Ramos (cell line): ENCODE measurements at regions not wholly inside any gene's neighbourhood (a gene's known extent, or its start where the extent isn't known, plus 50 kb on each side); places are given as distances from the start of the nearest gene placed in this dataset.

Source experiments
- in situ Hi-C: fragments of 300-500 bp; cut with MboI; formaldehyde crosslinking; loops from one replicate; pipeline ENCODE4 v1.14.3; 2022; ENCODE audit warnings: low sequenced_read_pairs; ENCODE audit not compliant: unreplicated experiment

DNA sequence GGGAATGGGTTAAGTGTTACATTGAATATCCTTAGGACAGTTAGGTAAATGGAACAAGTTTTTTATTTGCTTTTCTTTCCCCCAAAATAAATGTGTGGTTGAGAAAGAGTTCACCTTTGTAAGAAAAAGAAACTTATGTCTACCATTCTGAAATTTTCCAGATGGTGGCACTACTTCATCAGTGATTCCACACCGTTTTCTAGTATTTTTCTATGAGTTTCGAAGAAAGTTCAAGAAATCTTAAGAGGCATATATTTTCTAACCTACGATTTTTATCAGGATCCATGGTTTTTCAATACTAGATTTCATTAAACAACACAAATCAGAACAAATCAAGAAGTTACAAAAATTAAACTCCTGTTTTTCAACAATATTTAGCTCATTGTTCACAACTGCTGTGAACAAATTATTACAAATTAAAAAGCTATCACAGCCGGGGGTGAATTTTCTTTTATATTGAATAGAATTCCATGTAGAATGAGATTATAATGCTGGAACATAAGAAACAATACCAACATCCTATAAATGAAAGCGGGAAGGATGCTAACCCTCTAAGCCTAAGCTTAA lies 163.1 kb upstream of the NPVF start:
- in situ Hi-C loops: no loop called here

DNA sequence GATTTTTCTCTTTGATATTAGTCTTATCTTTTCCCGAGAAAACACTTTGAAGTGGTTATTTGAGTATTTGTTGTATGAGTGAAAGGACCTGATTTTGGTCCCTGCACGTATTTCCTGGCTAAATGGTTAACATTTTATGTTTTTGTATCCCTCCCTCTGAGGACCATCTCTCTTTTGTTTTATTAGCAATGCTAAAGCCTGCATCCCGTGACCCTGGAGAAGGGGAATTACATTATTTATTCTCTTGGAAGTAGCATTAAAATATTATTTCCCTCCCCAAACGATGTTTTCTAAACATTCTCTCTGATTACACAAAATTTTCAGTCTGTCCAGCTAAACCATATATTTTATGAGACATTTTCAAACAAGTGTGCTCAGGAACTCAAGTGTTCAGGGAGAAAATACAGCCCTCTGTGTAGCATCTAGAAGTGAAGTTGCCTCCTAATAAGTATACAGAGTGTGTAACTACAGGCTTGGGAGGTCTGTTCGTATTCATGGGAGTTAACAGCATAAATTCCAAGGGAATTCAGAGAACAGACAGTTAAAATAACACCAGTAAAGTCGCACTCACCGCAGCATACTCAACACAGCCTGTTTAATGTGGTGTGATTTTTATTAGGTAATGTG lies 163.8 kb upstream of the NPVF start:
- in situ Hi-C loops: no loop called here

DNA sequence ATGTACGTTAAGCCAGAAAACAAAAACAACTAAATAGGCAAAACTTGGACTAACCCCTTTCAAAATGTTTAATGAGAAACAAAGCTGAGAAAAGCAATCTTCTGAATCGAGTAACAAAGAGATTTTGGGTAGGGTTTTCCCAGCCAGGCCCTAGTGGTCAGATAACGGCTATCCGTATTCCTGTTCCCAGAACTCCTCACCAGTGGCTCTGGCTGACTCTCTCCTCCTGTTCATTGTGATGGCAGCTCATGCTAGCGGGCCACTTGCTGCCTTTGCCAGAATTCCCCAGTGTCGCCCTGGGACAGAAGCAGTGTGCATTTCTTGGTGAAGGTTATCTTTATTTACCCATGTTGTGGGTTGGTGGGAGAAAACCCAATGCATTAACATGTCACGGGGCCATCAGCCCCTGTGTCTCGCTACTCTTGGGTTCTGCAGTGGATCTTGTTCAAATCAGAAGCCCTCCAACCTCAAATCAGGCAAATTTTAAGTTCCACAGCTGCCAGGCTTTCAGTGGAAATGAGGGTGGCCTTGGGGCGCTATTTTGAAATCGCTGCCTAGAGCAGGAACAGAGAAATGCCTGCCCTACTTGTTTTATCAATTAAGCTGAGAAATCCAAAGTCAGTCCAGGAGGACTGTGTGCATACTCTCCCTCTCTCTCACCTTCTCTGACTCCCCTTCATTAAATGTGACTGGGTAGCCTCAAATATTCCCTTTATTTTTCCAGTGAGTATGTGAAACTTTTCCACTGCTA lies 164.5 kb upstream of the NPVF start:
- in situ Hi-C loops: no loop called here

DNA sequence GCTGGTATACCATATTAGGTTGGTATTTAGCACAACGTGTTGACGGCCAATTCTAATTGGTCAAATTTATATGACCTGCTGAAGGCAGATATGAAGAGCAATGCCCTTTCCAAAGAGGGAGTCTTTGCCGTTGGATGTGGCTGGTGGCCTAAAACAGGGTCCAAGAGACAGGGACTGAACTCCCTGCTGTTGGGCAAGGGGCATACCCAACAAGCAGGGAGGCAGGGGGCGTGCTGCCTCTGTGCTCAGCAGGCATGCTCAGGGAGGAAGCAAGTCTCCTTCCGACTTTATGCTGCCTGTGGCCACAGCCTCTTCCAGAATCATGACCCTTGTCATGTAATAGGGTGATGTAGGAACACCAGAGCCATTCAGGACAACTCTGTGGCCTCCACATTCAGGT lies 167.7 kb upstream of the NPVF start:
- in situ Hi-C loops: no loop called here

DNA sequence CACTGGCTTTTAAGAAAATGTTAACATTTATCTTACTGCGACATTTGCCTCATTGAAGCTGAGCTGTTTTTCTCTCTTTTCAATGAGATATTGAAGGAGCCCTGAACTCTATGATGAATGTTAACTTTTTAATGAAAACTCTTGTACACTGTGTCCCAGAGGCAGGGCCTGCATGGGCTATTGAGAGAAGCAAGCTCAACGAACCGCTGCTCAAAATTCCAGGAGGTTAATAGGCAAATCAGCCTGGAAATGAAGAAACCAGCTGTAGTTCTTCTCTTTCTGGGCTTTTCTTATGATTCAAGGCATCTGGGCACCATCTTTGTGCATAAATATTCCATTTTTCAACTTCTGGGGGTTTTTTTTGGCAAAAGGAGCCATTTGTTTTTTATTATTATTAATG lies 168.4 kb upstream of the NPVF start:
- in situ Hi-C loops: no loop called here

DNA sequence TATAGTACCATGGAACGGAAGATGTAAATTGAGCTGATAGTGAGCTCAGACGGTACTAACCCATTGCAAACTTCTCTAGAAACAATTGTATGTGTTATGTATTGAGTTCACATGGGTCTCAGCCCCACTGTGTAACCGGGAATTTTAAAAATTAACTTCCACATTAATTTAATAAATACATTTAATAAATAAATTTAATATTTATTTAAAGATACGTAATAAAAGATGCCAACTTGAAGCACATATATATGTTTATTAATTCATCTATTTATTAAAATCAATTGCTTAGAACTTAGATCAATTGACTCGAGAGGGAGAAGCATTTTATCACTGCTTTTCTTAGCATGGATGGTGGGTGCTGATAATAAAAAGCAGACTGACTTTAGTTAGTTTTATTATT lies 170.1 kb upstream of the NPVF start:
- in situ Hi-C loops: no loop called here

DNA sequence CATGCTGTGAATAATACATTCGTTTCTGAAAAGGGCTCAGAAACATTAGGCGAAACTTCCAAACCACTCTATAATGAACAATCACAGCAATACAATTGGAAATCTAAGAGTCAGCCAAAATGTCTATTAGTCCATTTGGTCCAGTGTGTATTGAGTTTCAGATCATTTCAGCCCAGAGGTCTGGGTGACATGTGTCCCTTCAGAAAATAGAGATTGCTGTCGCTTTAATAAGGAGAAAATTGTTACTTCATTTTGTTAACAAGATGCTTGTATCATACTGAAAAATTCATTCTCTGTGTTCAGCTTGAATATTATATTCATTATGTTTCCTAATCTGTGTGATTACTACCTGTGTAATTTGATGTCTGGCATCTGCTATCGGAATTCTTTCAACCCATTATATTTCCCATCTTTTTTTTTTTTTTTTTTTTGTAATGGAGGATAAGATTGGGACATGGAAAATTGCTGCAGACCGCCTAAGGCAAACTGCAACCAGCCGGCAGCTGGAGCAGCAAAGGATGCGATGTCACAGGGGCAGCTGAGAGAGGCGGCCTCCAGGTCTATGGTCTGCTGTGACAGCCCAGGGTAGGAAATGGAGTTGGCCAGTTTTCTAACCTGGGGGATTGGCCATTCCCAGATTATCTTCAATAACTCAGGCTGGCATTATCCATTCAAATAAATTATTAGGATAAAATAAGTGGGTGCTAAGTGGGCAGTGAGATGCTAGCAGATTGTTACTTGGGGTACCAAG lies 170.9 kb upstream of the NPVF start:
- in situ Hi-C loops: no loop called here

DNA sequence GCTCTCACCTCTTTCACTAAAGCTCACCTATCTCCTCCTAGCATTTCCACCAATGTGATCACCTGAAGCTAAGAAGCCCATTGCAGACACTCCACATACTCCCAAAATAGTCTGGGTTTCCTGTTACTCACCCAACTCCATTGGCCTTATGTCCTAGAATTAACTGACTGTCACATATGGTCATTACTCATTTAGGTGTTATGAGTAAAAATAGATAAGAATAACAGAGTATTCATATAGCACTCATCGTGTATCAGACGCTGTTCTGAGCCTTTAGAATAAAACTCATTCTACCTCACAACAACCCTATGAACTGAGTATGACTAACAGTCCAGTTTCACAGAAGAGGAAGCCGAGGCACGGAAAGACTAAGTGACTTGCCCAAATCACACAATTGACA lies 174.2 kb upstream of the NPVF start:
- in situ Hi-C loops: no loop called here

DNA sequence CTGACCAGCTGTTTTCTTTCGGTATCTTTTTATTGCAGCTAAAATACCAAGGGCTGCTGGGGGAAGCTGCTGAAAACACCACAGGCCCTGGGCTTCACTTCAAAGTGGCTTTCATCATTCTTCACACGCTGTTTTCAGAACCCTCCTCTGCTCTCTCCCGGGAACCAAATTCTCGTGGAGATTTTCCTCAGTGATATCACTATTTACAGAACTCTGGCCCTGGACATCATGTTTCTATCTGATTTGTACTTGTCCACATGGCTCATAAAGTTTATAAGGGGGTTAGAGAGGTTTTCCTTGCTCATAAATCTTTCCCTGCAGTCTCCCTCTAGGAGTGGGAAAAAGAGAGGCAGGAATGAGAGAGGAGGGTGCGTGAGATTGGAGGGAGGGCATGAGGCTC lies 177.4 kb upstream of the NPVF start:
- in situ Hi-C loops: no loop called here

DNA sequence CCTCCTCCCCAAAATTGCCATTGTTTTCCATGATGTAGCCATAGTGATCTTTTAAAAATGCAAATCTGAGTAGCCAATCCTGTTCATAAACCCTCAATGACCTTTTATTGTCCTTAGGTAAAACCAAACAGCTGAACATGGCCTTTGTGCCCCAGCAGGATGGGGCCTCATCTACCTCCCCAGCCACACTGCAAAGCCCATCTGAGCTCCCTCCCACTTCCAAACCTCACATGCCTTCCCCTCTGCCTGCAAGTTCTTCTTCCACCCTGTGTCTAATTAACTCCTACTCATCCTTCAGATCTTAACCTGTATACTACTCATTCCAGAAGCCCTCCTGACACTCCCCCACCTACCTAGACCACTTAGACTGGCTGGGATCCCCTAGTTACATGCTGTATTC lies 178.8 kb upstream of the NPVF start:
- in situ Hi-C loops: no loop called here

DNA sequence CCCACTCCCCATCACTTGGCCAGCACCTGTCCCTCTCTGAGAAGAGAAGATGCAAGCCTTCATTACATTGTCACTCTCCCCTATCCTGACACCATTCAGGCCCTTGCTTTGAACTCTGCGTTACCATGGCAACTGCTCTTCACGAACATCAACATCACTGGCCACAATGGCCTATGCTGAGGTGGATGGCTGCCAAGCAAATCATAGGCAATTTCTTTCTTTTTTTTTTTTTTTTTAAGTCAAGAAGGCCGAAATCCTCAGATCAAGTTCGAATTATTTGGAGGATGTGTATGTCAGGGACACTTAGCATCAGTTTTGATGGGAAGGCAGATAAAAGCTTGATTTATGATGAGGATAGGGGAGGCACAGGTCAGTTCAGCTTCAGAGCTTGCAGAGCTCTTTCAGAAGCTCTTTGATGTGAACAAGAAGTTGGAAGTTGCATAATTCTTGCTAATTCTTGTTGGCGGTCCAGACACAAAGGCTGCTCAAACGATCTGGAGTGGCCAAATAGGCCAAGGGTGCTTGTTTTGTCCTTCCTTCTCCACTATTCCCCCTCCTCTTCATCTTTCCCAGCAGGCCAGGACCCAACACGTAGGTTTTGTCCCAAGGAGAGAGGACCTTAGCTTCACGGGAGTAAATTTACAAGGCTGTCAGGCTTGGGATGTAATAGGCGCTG lies 179.9 kb upstream of the NPVF start:
- in situ Hi-C loops: no loop called here

DNA sequence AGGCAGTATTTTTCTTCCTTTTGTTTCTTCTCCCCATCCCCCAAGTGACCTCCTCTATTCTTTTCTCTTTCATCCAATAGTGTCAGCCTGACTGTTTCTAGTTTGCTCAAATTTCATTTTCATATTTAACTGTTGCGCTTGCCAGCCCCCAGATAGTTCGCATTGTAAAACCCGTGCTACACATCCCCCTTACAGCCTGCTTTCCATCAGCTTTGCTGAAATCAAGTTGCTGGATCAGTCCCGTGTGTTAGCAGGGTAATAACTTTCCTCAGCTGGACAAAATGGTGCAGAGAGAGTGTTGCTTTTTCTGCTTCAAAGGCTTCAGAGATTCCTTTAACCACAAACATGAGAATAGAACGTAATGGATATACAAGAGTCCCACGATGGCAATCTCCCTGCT lies 180.6 kb upstream of the NPVF start:
- in situ Hi-C loops: no loop called here

DNA sequence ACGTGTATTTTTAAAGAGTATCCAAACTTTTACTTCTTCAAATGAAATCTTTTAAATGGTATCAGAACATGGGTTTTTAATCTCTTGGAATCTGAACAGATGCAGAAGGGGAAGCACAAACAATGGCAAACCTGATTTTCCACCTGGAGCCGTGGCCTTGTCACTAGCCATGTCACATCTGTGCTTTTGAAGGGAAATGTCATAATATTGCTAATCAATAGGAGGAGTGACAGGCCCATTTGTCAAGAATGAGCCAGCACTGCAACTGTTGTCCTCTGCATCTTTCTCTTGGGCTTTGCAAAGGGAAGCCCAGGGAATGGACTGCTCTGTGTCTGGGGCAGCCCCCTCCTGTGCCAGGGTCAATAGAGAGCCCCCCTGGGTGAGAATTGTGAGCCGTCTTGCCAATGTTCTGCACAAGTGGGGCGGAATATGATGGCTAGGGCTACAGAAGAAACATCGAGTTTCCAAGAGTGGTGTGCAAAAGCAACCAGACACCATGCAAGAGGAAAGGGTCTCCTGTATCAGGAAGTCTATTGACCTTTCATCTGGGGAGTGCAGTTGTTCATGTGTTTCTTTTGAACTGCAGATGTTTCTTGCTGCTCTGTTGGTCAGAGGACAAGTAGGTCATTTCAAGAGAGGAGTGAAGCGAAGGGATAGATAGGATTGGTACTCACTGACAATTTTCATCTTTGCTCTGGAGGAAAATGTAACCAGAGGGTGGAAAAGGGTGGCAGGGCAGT lies 181.8 kb upstream of the NPVF start:
- in situ Hi-C loops: no loop called here

DNA sequence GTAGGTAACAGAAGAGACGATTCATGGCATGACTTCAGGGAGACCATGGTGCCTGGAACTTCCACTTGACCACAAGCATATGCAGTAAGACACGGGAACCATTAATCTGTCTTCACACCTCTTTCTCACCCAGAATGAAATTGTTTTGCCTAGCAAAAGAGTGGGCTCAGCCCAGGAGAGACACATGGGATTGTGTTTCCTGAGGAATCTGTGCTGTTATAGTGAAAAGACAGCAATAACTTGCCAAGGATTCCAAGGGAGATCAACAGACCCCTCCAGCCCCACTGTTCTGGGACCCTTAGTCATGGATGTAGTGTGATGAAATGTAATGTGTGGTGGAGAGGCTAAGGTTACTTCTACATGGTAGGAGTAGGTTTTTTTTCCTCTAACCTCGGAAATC lies 192.5 kb upstream of the NPVF start:
- in situ Hi-C loops: no loop called here

DNA sequence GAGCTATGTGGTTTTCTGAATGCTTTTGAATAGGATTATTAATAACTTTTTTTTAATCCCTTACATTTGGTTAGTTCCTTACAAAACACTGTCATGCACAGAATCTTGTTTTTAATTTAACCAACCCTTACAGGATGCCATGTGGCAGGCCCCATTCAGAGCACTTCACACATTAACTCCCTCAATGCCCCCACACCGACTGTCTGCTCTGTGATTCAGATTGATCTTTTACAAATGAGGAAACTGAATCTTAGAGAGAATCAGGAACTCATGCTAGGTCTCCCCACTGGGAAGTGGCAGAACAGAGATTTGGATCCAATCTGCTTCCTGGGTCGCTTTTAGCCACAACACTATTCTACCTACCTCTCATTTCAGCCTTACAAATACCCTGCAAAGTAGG lies 195.8 kb upstream of the NPVF start:
- in situ Hi-C loops: no loop called here

DNA sequence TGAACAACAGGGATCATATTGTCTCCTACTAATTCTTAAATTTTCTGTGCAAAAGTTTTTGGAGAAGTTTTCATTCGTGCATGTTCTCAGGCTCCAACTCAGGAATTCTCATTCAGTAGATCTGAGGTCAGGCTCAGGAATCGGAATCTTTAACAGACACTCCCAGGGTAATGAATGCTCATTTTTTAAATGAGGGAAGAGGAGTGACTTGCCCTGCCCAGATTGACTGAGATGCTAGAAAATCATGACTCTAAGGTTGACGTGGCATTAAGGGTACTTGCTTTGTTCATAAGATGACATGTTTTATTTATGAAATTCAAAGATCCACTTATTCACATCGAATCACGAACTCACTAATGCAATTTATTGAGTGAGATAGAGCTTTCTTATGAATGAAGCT lies 196.6 kb upstream of the NPVF start:
- in situ Hi-C loops: no loop called here

DNA sequence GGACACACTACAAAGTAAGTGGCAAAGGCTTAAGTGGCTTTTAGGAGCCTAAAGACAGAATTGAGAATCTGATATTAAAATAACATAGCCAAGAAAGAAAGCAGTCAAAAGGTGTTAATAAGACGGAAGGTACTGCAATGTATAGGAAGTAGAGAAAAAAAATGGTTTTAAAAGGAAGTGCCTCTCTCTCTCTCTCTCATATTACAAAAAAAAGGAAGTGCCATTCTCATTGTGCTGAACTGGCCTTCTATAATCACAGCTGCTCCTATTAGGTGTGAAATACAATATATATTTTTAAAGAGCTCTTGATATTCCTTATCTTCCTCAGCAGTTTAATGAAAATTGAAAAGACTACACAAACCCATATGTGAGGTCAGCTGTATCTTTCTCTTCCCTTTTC lies 199.4 kb upstream of the NPVF start:
- in situ Hi-C loops: no loop called here

DNA sequence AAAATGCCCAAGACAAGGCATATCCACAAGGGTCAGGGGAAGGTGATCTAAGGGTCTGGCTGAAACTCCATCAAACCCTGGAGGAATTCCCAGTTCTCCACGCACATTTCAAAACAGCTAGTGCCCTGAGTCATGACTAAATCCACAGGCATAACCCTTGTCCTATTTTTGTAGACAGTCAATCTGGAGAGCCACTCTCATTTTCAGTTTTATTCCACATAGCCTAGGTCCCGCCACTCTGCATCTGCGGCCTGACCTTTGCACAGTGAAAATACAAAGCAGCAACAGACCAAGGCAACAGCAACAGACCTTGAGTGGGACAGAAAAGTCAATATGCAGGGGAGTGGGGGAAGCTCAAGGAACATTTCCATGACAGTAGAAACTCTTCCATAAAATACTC lies 201.4 kb upstream of the NPVF start:
- in situ Hi-C loops: no loop called here

DNA sequence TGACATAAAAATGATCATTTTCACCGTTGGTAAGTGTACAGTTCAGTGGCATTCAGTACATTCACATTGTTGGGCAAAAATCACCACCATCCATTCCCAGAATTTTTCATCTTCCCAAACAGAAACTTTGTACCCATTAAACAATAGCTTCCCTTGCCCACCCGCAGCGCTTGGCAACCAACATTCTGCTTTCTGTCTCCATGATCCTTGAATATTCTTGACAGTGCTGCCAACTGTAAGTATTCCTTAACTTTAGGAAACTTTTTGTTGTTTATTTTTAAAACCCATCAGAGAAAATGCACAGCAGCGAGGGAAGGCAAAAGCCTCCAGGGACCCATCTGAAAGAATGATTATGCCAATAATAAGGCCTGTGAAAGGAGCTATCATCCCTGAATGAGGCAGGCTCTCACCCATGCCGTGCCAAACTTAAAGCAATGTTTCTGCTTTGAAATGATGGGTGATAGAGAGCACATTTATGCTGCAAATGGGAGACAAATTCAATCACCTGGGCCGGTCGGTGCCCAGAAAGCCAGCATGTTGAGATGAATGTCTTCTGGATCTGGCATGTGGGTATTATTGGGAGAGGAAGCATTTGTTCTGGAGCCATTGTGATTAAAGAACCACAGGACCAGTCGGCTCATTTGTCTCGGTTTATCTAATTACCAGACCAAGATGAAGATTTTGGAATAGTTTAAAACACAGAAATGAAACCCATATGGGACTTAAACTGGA lies 202.1 kb upstream of the NPVF start:
- in situ Hi-C loops: no loop called here
